ENCODE measurements at regions not wholly inside any gene's neighbourhood (a gene's known extent, or its start where the extent isn't known, plus 50 kb on each side); places are given as distances from the start of the nearest gene placed in this dataset.

- Histone ChIP-seq H3K9ac (ENCODE audit: low read length) (no peak overlapping the region), H3K4me3 (ENCODE audit: low read length) (no peak overlapping the region), H3K27me3 (ENCODE audit: low read length) (no peaks in the 10 kb centered on the region), H3K36me3 (ENCODE audit: low read depth, low read length) (no peaks in the 10 kb centered on the region), H4K20me1 (ENCODE audit: low read length) (no peaks in the 10 kb centered on the region), H3K4me2 (ENCODE audit: low read length) (no peak overlapping the region), H3F3A (ENCODE audit: low read length, unreplicated experiment) (no peaks in the 10 kb centered on the region), H3K79me2 (ENCODE audit: low read length) (no peaks in the 10 kb centered on the region), H3K9me3 (ENCODE audit: low read length) (no peaks in the 10 kb centered on the region), H3K27ac (ENCODE audit: low read length) (no peak overlapping the region), H2AFZ (ENCODE audit: low read length) (no peak overlapping the region), H3K4me1 (ENCODE audit: insufficient read depth, low read length) (no peaks in the 10 kb centered on the region), H3K9me2 (replicated peaks; ENCODE audit: low read length) (no peaks in the 10 kb centered on the region)
- CTCF ChIA-PET, result no interaction called here
- DNase-seq (no peak), ATAC-seq (no peak)
- intact Hi-C loops (cut with micrococcal nuclease), result no loop called here
- TF ChIP-seq EZH2 (IDR thresholded peaks at IDR 0.05; ENCODE audit: low read length, unreplicated experiment) (no peak), CTCF (conservative IDR thresholded peaks at IDR 0.05; ENCODE audit: low read depth, low read length) (no peak), EZH2phosphoT487 (IDR thresholded peaks at IDR 0.05; ENCODE audit: borderline replicate concordance, low read length) (no peak)
- no TSS peak for BruUV-seq (replicated peaks)
- POLR2A ChIA-PET (ENCODE audit: unreplicated experiment), result no interaction called here
Observed at GRCh38 chr4:17128268-17128667, 229.8 kb upstream of the LDB2 start.

GRCh38 chr4:17126321-17126966 is 228.0 kb upstream of the LDB2 start:
- Histone ChIP-seq H3K27me3 (ENCODE audit: low read length) (no peaks in the 10 kb centered on the region), H2AFZ (ENCODE audit: low read length) (no peak overlapping the region), H4K20me1 (ENCODE audit: low read length) (no peaks in the 10 kb centered on the region), H3K9me3 (ENCODE audit: low read length) (no peaks in the 10 kb centered on the region), H3K4me3 (ENCODE audit: low read length) (no peak overlapping the region), H3K79me2 (ENCODE audit: low read length) (no peaks in the 10 kb centered on the region), H3K4me1 (ENCODE audit: insufficient read depth, low read length) (no peaks in the 10 kb centered on the region), H3F3A (ENCODE audit: low read length, unreplicated experiment) (no peaks in the 10 kb centered on the region), H3K27ac (ENCODE audit: low read length) (no peak overlapping the region), H3K9ac (ENCODE audit: low read length) (no peak overlapping the region), H3K9me2 (replicated peaks; ENCODE audit: low read length) (no peaks in the 10 kb centered on the region), H3K4me2 (ENCODE audit: low read length) (no peak overlapping the region), H3K36me3 (ENCODE audit: low read depth, low read length) (no peaks in the 10 kb centered on the region)
- TF ChIP-seq CTCF (conservative IDR thresholded peaks at IDR 0.05; ENCODE audit: low read depth, low read length) (no peak), EZH2phosphoT487 (IDR thresholded peaks at IDR 0.05; ENCODE audit: borderline replicate concordance, low read length) (no peak), EZH2 (IDR thresholded peaks at IDR 0.05; ENCODE audit: low read length, unreplicated experiment) (no peak)
- ATAC-seq (no peak), DNase-seq (no peak)
- BruUV-seq (replicated peaks), result no TSS peak
- ChIA-PET CTCF (no interaction called here), POLR2A (ENCODE audit: unreplicated experiment) (no interaction called here)
- intact Hi-C loops (cut with micrococcal nuclease), result no loop called here

GRCh38 chr4:17124767-17125166 is 226.3 kb upstream of the LDB2 start:
- Histone ChIP-seq H4K20me1 (ENCODE audit: low read length) (no peaks in the 10 kb centered on the region), H2AFZ (ENCODE audit: low read length) (no peak overlapping the region), H3F3A (ENCODE audit: low read length, unreplicated experiment) (no peaks in the 10 kb centered on the region), H3K36me3 (ENCODE audit: low read depth, low read length) (no peaks in the 10 kb centered on the region), H3K9me2 (replicated peaks; ENCODE audit: low read length) (no peaks in the 10 kb centered on the region), H3K9ac (ENCODE audit: low read length) (no peak overlapping the region), H3K9me3 (ENCODE audit: low read length) (no peaks in the 10 kb centered on the region), H3K4me1 (ENCODE audit: insufficient read depth, low read length) (no peaks in the 10 kb centered on the region), H3K79me2 (ENCODE audit: low read length) (no peaks in the 10 kb centered on the region), H3K27ac (ENCODE audit: low read length) (no peak overlapping the region), H3K4me2 (ENCODE audit: low read length) (no peak overlapping the region), H3K27me3 (ENCODE audit: low read length) (no peaks in the 10 kb centered on the region), H3K4me3 (ENCODE audit: low read length) (no peak overlapping the region)
- intact Hi-C loops (cut with micrococcal nuclease), result no loop called here
- ATAC-seq, result no peak
- DNase-seq, result peak; percentile 1
- ChIA-PET CTCF (no interaction called here), POLR2A (ENCODE audit: unreplicated experiment) (no interaction called here)
- BruUV-seq (replicated peaks), result no TSS peak
- TF ChIP-seq CTCF (conservative IDR thresholded peaks at IDR 0.05; ENCODE audit: low read depth, low read length) (peak; percentile 41; the same call in 1 of the 2 replicates), EZH2phosphoT487 (IDR thresholded peaks at IDR 0.05; ENCODE audit: borderline replicate concordance, low read length) (no peak), EZH2 (IDR thresholded peaks at IDR 0.05; ENCODE audit: low read length, unreplicated experiment) (no peak)
